PC-9 (cell line): ENCODE measurements at regions not wholly inside any gene's neighbourhood (a gene's known extent, or its start where the extent isn't known, plus 50 kb on each side); places are given as distances from the start of the nearest gene placed in this dataset.

Experiments used
- BruUV-seq: library from RNA; stranded (reverse); fragments of 400-500 nt; replicated peaks from 2 replicates; lab custom pipeline; 2021; lab: Mats Ljungman, UMichigan
- CTCF ChIA-PET: fragments of 300-600 bp; sonication (Branson Sonifier 250); formaldehyde crosslinking; loops from one replicate; lab custom pipeline; 2022; ENCODE audit warnings: antibody characterized with exemption; lab: Charles Lee
- POLR2A ChIA-PET: fragments of 300-600 bp; sonication (Branson Sonifier 250); formaldehyde crosslinking; loops from one replicate; lab custom pipeline; 2022; ENCODE audit warnings: antibody characterized with exemption; ENCODE audit not compliant: unreplicated experiment; lab: Charles Lee
- DNase-seq, 2 experiments: peaks; one replicate each; pipeline versions ENCODE4 v3.0.0 to v3.0.0-alpha.2; 2015 to 2022; ENCODE audit warnings: mixed read lengths in 1 of 2
- H2AFZ ChIP-seq: fragments of 200-600 bp; sonication (generic); 2 replicates; pipeline ENCODE4 v1.8.1; 2017; ENCODE audit warnings: antibody characterized with exemption
- H3F3A ChIP-seq: fragments of 200-600 bp; sonication (generic); 2 replicates; pipeline ENCODE4 v1.8.1; 2017; ENCODE audit warnings: antibody characterized with exemption, mild to moderate bottlenecking, low read depth; ENCODE audit not compliant: insufficient read depth
- H3K27ac ChIP-seq: fragments of 200-600 bp; sonication (generic); 2 replicates; pipeline ENCODE4 v1.6.1; 2016; ENCODE audit warnings: mixed run types
- H3K27me3 ChIP-seq: fragments of 200-600 bp; sonication (generic); 2 replicates; pipeline ENCODE4 v1.6.1; 2016; ENCODE audit warnings: low read depth, mixed run types; ENCODE audit not compliant: insufficient read depth
- H3K36me3 ChIP-seq: fragments of 200-600 bp; sonication (generic); 2 replicates; pipeline ENCODE4 v1.6.1; 2016; ENCODE audit warnings: low read depth, mixed run types
- H3K4me1 ChIP-seq: fragments of 200-600 bp; sonication (generic); replicated peaks from 2 replicates; pipeline ENCODE4 v1.6.1; 2016; ENCODE audit warnings: mixed run types; ENCODE audit not compliant: insufficient read depth
- H3K4me2 ChIP-seq: fragments of 200-600 bp; sonication (generic); 2 replicates; pipeline ENCODE4 v1.6.1; 2017; ENCODE audit warnings: mixed run types
- H3K4me3 ChIP-seq: fragments of 200-600 bp; sonication (generic); 2 replicates; pipeline ENCODE4 v1.6.1; 2016; ENCODE audit warnings: mixed run types
- H3K79me2 ChIP-seq: fragments of 200-600 bp; sonication (generic); 2 replicates; pipeline ENCODE4 v1.6.1; 2017; ENCODE audit warnings: low read depth, mixed run types
- H3K9me2 ChIP-seq: fragments of 200-600 bp; sonication (generic); 2 replicates; pipeline ENCODE4 v1.8.1; 2017; ENCODE audit warnings: mild to moderate bottlenecking; ENCODE audit not compliant: insufficient read depth
- H3K9me3 ChIP-seq: fragments of 200-600 bp; sonication (generic); 2 replicates; pipeline ENCODE4 v1.8.1; 2016; ENCODE audit warnings: low read depth; ENCODE audit not compliant: insufficient read depth
- H4K20me1 ChIP-seq: fragments of 200-600 bp; sonication (generic); 2 replicates; pipeline ENCODE4 v1.8.1; 2017; ENCODE audit not compliant: insufficient read depth
- CTCF ChIP-seq: fragments of 200-600 bp; sonication (generic); conservative IDR thresholded peaks from 2 replicates; pipeline ENCODE4 v1.6.1; 2017; ENCODE audit warnings: mixed run types, antibody characterized with exemption, mild to moderate bottlenecking, moderate library complexity
- EZH2 ChIP-seq: fragments of 200-600 bp; sonication (generic); IDR thresholded peaks from 2 replicates; pipeline ENCODE4 v1.8.0; 2017; ENCODE audit warnings: antibody characterized with exemption, low read depth
- intact Hi-C: fragments of 100-400 bp; cut with micrococcal nuclease; formaldehyde crosslinking; loops from one replicate; pipeline ENCODE4 v1.10.0; 2022; ENCODE audit not compliant: unreplicated experiment

DNA sequence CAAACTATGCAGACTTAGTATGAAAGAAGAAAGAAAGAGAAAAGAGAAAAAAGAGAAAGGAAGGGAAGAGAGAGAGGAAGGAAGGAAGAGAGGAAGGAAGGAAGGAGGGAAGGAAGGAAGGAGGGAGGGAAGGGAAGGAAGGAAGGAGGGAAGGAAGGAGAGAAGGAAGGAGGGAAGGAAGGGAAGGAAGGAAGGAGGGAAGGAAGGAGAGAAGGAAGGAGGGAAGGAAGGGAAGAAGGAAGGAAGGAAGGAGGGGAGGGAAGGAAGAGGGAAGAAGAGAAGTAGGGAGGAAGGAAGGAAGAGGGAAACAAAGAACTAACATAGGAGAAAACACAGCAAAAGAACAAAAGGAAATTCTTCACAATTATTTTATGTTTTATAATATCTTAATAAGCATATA lies 502.1 kb downstream of the SOX6 start:
- DNase-seq = no peak
- Histone ChIP-seq H2AFZ (no peak overlapping the region), H3K9me3 (no peaks in the 10 kb centered on the region), H4K20me1 (no peaks in the 10 kb centered on the region), H3K27ac (no peak overlapping the region), H3K27me3 (no peaks in the 10 kb centered on the region), H3K4me2 (no peak overlapping the region), H3F3A (no peaks in the 10 kb centered on the region), H3K79me2 (no peaks in the 10 kb centered on the region), H3K36me3 (no peaks in the 10 kb centered on the region), H3K4me1 (no peaks in the 10 kb centered on the region), H3K4me3 (no peak overlapping the region), H3K9me2 (no peaks in the 10 kb centered on the region)
- TF ChIP-seq EZH2 = no peak
- TF ChIP-seq CTCF = no peak
- POLR2A ChIA-PET = no interaction called here
- no TSS peak for BruUV-seq
- CTCF ChIA-PET = no interaction called here
- intact Hi-C loops = no loop called here

GRCh38 chr11:15858881-15859280 lies 497.5 kb downstream of the SOX6 start:
- no peaks in the 10 kb centered on the region for H3K9me3 ChIP-seq
- no peak for DNase-seq
- intact Hi-C loops = no loop called here
- H3K4me3 ChIP-seq = no peak overlapping the region
- H2AFZ ChIP-seq = no peak overlapping the region
- POLR2A ChIA-PET = no interaction called here
- TF ChIP-seq EZH2 (no peak), CTCF (no peak)
- CTCF ChIA-PET = no interaction called here
- no peaks in the 10 kb centered on the region for H3K4me1 ChIP-seq
- H3K27ac ChIP-seq = no peak overlapping the region
- H3F3A ChIP-seq = no peaks in the 10 kb centered on the region
- H3K9me2 ChIP-seq = no peaks in the 10 kb centered on the region
- no TSS peak for BruUV-seq
- H3K27me3 ChIP-seq = no peaks in the 10 kb centered on the region
- no peaks in the 10 kb centered on the region for H3K36me3 ChIP-seq
- H4K20me1 ChIP-seq = no peaks in the 10 kb centered on the region
- H3K4me2 ChIP-seq = no peak overlapping the region
- no peaks in the 10 kb centered on the region for H3K79me2 ChIP-seq

DNA sequence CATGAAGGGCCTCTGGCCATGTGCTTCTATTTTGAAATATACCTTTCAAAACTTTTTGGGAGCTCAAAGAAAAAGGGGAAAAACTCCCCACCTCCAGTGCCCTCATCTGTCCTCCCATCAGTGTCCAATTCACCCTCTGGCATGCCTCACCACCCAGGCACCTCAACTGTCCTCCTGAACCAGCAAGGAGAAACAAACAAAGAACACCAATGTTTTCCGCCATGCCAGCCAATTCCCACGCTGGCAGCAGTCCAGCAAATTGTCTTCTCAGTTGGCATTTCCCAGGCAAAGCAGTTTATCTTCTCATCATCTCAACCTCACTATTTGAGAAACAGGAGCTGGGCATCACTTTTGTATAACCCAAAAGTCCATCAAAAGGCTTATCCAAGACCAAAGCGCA lies 496.9 kb downstream of the SOX6 start:
- Histone ChIP-seq H3K9me2 (no peaks in the 10 kb centered on the region), H3K4me2 (no peak overlapping the region), H3K27ac (no peak overlapping the region), H3K9me3 (no peaks in the 10 kb centered on the region), H3F3A (no peaks in the 10 kb centered on the region), H3K79me2 (no peaks in the 10 kb centered on the region), H3K27me3 (no peaks in the 10 kb centered on the region), H3K36me3 (no peaks in the 10 kb centered on the region), H4K20me1 (no peaks in the 10 kb centered on the region), H2AFZ (no peak overlapping the region), H3K4me3 (no peak overlapping the region), H3K4me1 (no peaks in the 10 kb centered on the region)
- BruUV-seq = no TSS peak
- ChIA-PET POLR2A (no interaction called here), CTCF (no interaction called here)
- intact Hi-C loops = no loop called here
- no peak for TF ChIP-seq EZH2
- TF ChIP-seq CTCF = no peak
- no peak for DNase-seq
